H1 (cell line): ENCODE measurements at regions not wholly inside any gene's neighbourhood (a gene's known extent, or its start where the extent isn't known, plus 50 kb on each side); places are given as distances from the start of the nearest gene placed in this dataset.
A peak's percentile ranks its signal among the peaks of the same experiment; 100 is the strongest.

Experiments used
- CTCF ChIA-PET: fragments of 300-600 bp; sonication (Branson Sonifier 250); formaldehyde crosslinking; loops from one replicate; lab custom pipeline; 2021; ENCODE audit not compliant: partially characterized antibody; lab: Charles Lee
- POLR2A ChIA-PET: fragments of 300-600 bp; sonication (Branson Sonifier 250); formaldehyde crosslinking; loops from one replicate; lab custom pipeline; 2021; ENCODE audit warnings: inconsistent platforms; ENCODE audit not compliant: partially characterized antibody; lab: Charles Lee
- DNase-seq, 2 experiments: peaks; one replicate each; pipeline versions ENCODE4 v3.0.0 to v3.0.0-alpha.2; 2010 to 2022; ENCODE audit warnings: low spot score in 2 of 2, low read depth in 1 of 2, mixed read lengths in 1 of 2
- FAIRE-seq: peaks from 2 replicates; lab custom pipeline; 2011; peaks lifted over from hg19 to GRCh38; lab: Jason Lieb, UNC
- H2AFZ ChIP-seq: 2 replicates; pipeline ENCODE4 v1.8.1; 2012; ENCODE audit warnings: low read length, inconsistent platforms
- H2AK5ac ChIP-seq: 2 replicates; pipeline ENCODE4 v1.6.1; 2013; ENCODE audit warnings: low read depth, low read length
- H2BK120ac ChIP-seq: replicated peaks from 2 replicates; pipeline ENCODE3; 2013; ENCODE audit warnings: low read depth, low read length, inconsistent platforms
- H2BK12ac ChIP-seq: 2 replicates; pipeline ENCODE4 v1.6.1; 2013; ENCODE audit warnings: low read depth, low read length
- H2BK15ac ChIP-seq: 2 replicates; pipeline ENCODE4 v1.6.1; 2013; ENCODE audit warnings: low read length
- H2BK20ac ChIP-seq: 2 replicates; pipeline ENCODE4 v1.6.1; 2013; ENCODE audit warnings: low read length
- H2BK5ac ChIP-seq: 2 replicates; pipeline ENCODE4 v1.6.1; 2013; ENCODE audit warnings: low read depth, low read length
- H3K14ac ChIP-seq: 2 replicates; pipeline ENCODE4 v1.6.1; 2013; ENCODE audit warnings: inconsistent platforms; ENCODE audit not compliant: insufficient read length
- H3K18ac ChIP-seq: 2 replicates; pipeline ENCODE4 v1.6.1; 2013; ENCODE audit warnings: low read length; ENCODE audit errors: extremely low read depth
- H3K23ac ChIP-seq: 2 replicates; pipeline ENCODE4 v1.6.1; 2013; ENCODE audit warnings: inconsistent platforms; ENCODE audit not compliant: insufficient read length
- H3K23me2 ChIP-seq: 2 replicates; pipeline ENCODE4 v1.6.1; 2013; ENCODE audit warnings: low read depth, low read length
- H3K27ac ChIP-seq: 2 replicates; pipeline ENCODE4 v1.6.1; 2011; ENCODE audit warnings: low read depth, low read length, inconsistent platforms
- H3K27me3 ChIP-seq, 4 experiments: replicated peaks in 1 of 4; 1 replicate in 1 of 4; 2 replicates in 3 of 4; pipeline versions ENCODE4 v1.6.1 to v1.8.1; 2011 to 2013; ENCODE audit warnings: low read length in 3 of 4, mild to moderate bottlenecking in 3 of 4, inconsistent platforms in 2 of 4, mixed read lengths in 2 of 4, moderate library complexity in 1 of 4; ENCODE audit not compliant: control insufficient read depth in 3 of 4, insufficient read depth in 3 of 4; ENCODE audit errors: extremely low read depth in 1 of 4
- H3K36me3 ChIP-seq, 4 experiments: 2 replicates each; pipeline versions ENCODE4 v1.6.1 to v1.8.1; 2011 to 2013; ENCODE audit warnings: mild to moderate bottlenecking in 4 of 4, low read length in 3 of 4, moderate library complexity in 2 of 4, control low read depth in 1 of 4, inconsistent platforms in 1 of 4; ENCODE audit not compliant: insufficient read depth in 4 of 4, control insufficient read depth in 2 of 4
- H3K4ac ChIP-seq: replicated peaks from 2 replicates; pipeline ENCODE3; 2013; ENCODE audit warnings: low read length, low read depth, mixed read lengths, inconsistent platforms; ENCODE audit not compliant: insufficient read length
- H3K4me1 ChIP-seq, 4 experiments: replicated peaks in 1 of 4; 1 replicate in 1 of 4; 2 replicates in 3 of 4; pipeline versions ENCODE4 v1.6.1 to v1.8.1; 2011 to 2013; ENCODE audit warnings: low read length in 3 of 4, inconsistent platforms in 2 of 4, mixed read lengths in 1 of 4; ENCODE audit not compliant: insufficient read depth in 4 of 4, control insufficient read depth in 3 of 4
- H3K4me2 ChIP-seq, 2 experiments: 2 replicates each; pipeline versions ENCODE4 v1.6.1 to v1.8.1; 2011 to 2013; ENCODE audit warnings: low read depth in 2 of 2, low read length in 2 of 2, control low read depth in 1 of 2, inconsistent platforms in 1 of 2, mild to moderate bottlenecking in 1 of 2; ENCODE audit not compliant: insufficient read depth in 1 of 2
- H3K4me3 ChIP-seq, 4 experiments: fragments of 200-600, 300-600 bp in 1 of 4; sonication (generic), shearing (Covaris generic), sonication (Bioruptor Twin) in 1 of 4; 2 replicates each; pipeline versions ENCODE4 v1.5.1 to v1.8.1; 2011 to 2016; ENCODE audit warnings: low read length in 4 of 4, low read depth in 3 of 4, control low read depth in 2 of 4, inconsistent platforms in 2 of 4, mild to moderate bottlenecking in 2 of 4, mixed read lengths in 1 of 4, moderate library complexity in 1 of 4; ENCODE audit not compliant: insufficient read depth in 2 of 4; ENCODE audit errors: extremely low read depth in 1 of 4
- H3K56ac ChIP-seq: replicated peaks from 2 replicates; pipeline ENCODE3; 2013; ENCODE audit warnings: low read depth, mild to moderate bottlenecking, mixed read lengths, low read length, inconsistent platforms; ENCODE audit not compliant: insufficient read length
- H3K79me1 ChIP-seq: 2 replicates; pipeline ENCODE4 v1.6.1; 2013; ENCODE audit warnings: low read depth, low read length, control low read depth
- H3K79me2 ChIP-seq, 2 experiments: 2 replicates each; pipeline versions ENCODE4 v1.6.1 to v1.8.1; 2012 to 2013; ENCODE audit warnings: low read length in 2 of 2, mild to moderate bottlenecking in 2 of 2, inconsistent platforms in 1 of 2; ENCODE audit not compliant: insufficient read depth in 2 of 2, control insufficient read depth in 1 of 2
- H3K9ac ChIP-seq, 4 experiments: replicated peaks in 1 of 4; 1 replicate in 1 of 4; 2 replicates in 3 of 4; pipeline versions ENCODE4 v1.6.1 to v1.8.1; 2011 to 2013; ENCODE audit warnings: low read depth in 3 of 4, low read length in 3 of 4, control low read depth in 2 of 4, mild to moderate bottlenecking in 2 of 4, moderate library complexity in 2 of 4, inconsistent platforms in 1 of 4; ENCODE audit errors: extremely low read depth in 1 of 4
- H3K9me3 ChIP-seq, 2 experiments: 2 replicates each; pipeline versions ENCODE4 v1.6.1 to v1.8.1; 2012 to 2013; ENCODE audit warnings: mild to moderate bottlenecking in 2 of 2, moderate library complexity in 2 of 2, control low read depth in 1 of 2, inconsistent platforms in 1 of 2, low read depth in 1 of 2, low read length in 1 of 2, mixed read lengths in 1 of 2; ENCODE audit not compliant: insufficient read depth in 2 of 2
- H4K20me1 ChIP-seq, 2 experiments: replicated peaks in 1 of 2; 2 replicates each; pipeline versions ENCODE3 to v1.8.1; 2011 to 2013; ENCODE audit warnings: inconsistent platforms in 2 of 2, low read length in 2 of 2, mild to moderate bottlenecking in 1 of 2; ENCODE audit not compliant: insufficient read depth in 2 of 2, control insufficient read depth in 1 of 2
- H4K5ac ChIP-seq: 2 replicates; pipeline ENCODE4 v1.6.1; 2013; ENCODE audit warnings: low read length, low read depth, mixed read lengths, inconsistent platforms; ENCODE audit not compliant: insufficient read length
- H4K8ac ChIP-seq: 2 replicates; pipeline ENCODE4 v1.8.0; 2013; ENCODE audit warnings: mild to moderate bottlenecking, moderate library complexity, low read length, inconsistent platforms; ENCODE audit not compliant: insufficient read depth; ENCODE audit errors: extremely low read depth
- H4K91ac ChIP-seq: replicated peaks from 2 replicates; pipeline ENCODE3; 2013; ENCODE audit warnings: low read length, mixed read lengths, inconsistent platforms; ENCODE audit not compliant: insufficient read length
- CTBP2 ChIP-seq: IDR thresholded peaks from 2 replicates; pipeline ENCODE4 v1.7.0; 2011; ENCODE audit warnings: borderline replicate concordance, mild to moderate bottlenecking, moderate library complexity, mixed read lengths, low read length; ENCODE audit not compliant: insufficient read depth, insufficient read length
- POLR2AphosphoS5 ChIP-seq: IDR thresholded peaks from 2 replicates; pipeline ENCODE4 v1.6.1; 2011; ENCODE audit warnings: low read depth, low read length
- WGBS, 2 experiments: shearing (Covaris generic) in 1 of 2; methylation state at CpG; one replicate each; pipeline versions ENCODE4 v1.1.6 to v1.1.7; 2013 to 2015; ENCODE audit warnings: low lambda C conversion rate in 2 of 2, mixed read lengths in 2 of 2, inconsistent platforms in 1 of 2, low coverage in 1 of 2, missing lambda C conversion rate in 1 of 2; ENCODE audit not compliant: insufficient replicate concordance in 2 of 2, insufficient coverage in 1 of 2, insufficient read length in 1 of 2; ENCODE audit errors: extremely low coverage in 1 of 2, missing lambda C conversion rate in 1 of 2; 5-methylcytosine and 5-hydroxymethylcytosine counted together
- TF ChIP-seq, protein P1 (sequence below): IDR thresholded peaks from 2 replicates; pipeline ENCODE4 v1.6.1; 2012; ENCODE audit warnings: low read length, inconsistent platforms

DNA sequence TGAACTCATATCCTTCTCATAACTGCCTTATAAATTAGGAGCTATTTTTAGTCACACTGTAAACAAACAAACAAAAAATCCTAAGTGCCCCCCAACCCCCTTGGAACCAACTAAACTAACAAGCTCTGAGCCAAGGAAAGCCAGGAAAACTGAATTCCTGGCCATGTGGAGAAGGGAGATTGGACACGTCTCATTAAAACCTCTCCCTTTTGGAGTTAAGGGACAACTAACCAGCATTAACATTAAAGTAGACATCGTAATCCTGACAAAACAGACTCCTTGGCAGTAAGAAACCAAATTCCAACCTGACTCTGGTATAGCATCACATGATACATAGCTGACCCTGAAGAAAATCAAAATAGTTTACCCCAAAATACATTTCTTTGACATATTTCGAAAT is 937.1 kb upstream of the GRIA3 start:
- H2BK120ac ChIP-seq, result no peak overlapping the region
- H2AK5ac ChIP-seq, result no peak overlapping the region
- H3K27ac ChIP-seq, result no peak overlapping the region
- no peaks in the 10 kb centered on the region for H3K27me3 ChIP-seq
- ChIA-PET CTCF (interaction anchor here (0.9 kb wide), 1 partner anchor 43 kb away, joined by 3 read pairs; no protein-coding TSS in a partner anchor), POLR2A (interaction anchor here (1.1 to 2.9 kb wide), 5 partner anchors 9 to 531 kb away, joined by 4 to 11 read pairs (median 6); no protein-coding TSS in a partner anchor)
- H2BK12ac ChIP-seq, result no peak overlapping the region
- H3K18ac ChIP-seq, result no peak overlapping the region
- H3K9me3 ChIP-seq, result no peaks in the 10 kb centered on the region
- TF ChIP-seq CTBP2, result no peak
- TF ChIP-seq POLR2AphosphoS5, result peak; percentile 65; the same call in 1 of the 2 replicates
- TF ChIP-seq, protein P1, sequence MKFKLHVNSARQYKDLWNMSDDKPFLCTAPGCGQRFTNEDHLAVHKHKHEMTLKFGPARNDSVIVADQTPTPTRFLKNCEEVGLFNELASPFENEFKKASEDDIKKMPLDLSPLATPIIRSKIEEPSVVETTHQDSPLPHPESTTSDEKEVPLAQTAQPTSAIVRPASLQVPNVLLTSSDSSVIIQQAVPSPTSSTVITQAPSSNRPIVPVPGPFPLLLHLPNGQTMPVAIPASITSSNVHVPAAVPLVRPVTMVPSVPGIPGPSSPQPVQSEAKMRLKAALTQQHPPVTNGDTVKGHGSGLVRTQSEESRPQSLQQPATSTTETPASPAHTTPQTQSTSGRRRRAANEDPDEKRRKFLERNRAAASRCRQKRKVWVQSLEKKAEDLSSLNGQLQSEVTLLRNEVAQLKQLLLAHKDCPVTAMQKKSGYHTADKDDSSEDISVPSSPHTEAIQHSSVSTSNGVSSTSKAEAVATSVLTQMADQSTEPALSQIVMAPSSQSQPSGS, result no peak
- no peak overlapping the region for H3K4me3 ChIP-seq
- no peak overlapping the region for H3K23ac ChIP-seq
- H2BK15ac ChIP-seq, result no peak overlapping the region
- H2BK5ac ChIP-seq, result no peak overlapping the region
- no peak overlapping the region for H3K14ac ChIP-seq
- H4K8ac ChIP-seq, result no peak overlapping the region
- no peaks in the 10 kb centered on the region; a peak in 1 of 7 replicates for H3K4me1 ChIP-seq
- no peak overlapping the region for H3K4me2 ChIP-seq
- no peaks in the 10 kb centered on the region for H3K79me2 ChIP-seq
- WGBS, 2 experiments, result 93% methylated on average over 2 of the region's 3 CpGs; no CpG with 5 or more reads in 1 of the 2 experiments
- H4K91ac ChIP-seq, result no peak overlapping the region
- no peak overlapping the region for H3K56ac ChIP-seq
- peaks cover 0 to 15% (median 0%) of the 10 kb centered on the region in 4 experiments; a peak in 2 of 8 replicates for H3K36me3 ChIP-seq
- no peak overlapping the region for H2BK20ac ChIP-seq
- no peak overlapping the region for H3K4ac ChIP-seq
- peaks cover 0 to under 1% of the 10 kb centered on the region in 2 experiments for H4K20me1 ChIP-seq
- no peak for FAIRE-seq
- no peak for DNase-seq
- no peak overlapping the region for H3K9ac ChIP-seq
- H2AFZ ChIP-seq, result no peak overlapping the region
- no peaks in the 10 kb centered on the region for H3K23me2 ChIP-seq
- no peaks in the 10 kb centered on the region for H3K79me1 ChIP-seq
- H4K5ac ChIP-seq, result no peak overlapping the region
